ENCODE measurements at regions not wholly inside any gene's neighbourhood (a gene's known extent, or its start where the extent isn't known, plus 50 kb on each side); places are given as distances from the start of the nearest gene placed in this dataset.

GRCh38 chr12:98403385-98403784 lies 112.0 kb upstream of the TMPO start:
- TF ChIP-seq EZH2 (IDR thresholded peaks at IDR 0.05; ENCODE audit: borderline replicate concordance, insufficient read depth, low read depth, low read length, poor library complexity, severe bottlenecking): no peak
- TF ChIP-seq, protein P1, sequence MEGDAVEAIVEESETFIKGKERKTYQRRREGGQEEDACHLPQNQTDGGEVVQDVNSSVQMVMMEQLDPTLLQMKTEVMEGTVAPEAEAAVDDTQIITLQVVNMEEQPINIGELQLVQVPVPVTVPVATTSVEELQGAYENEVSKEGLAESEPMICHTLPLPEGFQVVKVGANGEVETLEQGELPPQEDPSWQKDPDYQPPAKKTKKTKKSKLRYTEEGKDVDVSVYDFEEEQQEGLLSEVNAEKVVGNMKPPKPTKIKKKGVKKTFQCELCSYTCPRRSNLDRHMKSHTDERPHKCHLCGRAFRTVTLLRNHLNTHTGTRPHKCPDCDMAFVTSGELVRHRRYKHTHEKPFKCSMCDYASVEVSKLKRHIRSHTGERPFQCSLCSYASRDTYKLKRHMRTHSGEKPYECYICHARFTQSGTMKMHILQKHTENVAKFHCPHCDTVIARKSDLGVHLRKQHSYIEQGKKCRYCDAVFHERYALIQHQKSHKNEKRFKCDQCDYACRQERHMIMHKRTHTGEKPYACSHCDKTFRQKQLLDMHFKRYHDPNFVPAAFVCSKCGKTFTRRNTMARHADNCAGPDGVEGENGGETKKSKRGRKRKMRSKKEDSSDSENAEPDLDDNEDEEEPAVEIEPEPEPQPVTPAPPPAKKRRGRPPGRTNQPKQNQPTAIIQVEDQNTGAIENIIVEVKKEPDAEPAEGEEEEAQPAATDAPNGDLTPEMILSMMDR (IDR thresholded peaks at IDR 0.05): no peak
- ChIA-PET POLR2A (no interaction called here), CTCF (no interaction called here)
- H3K79me2 ChIP-seq (ENCODE audit: control insufficient read depth, insufficient read depth, low read length): no peaks in the 10 kb centered on the region
- no peak overlapping the region for H3K4me2 ChIP-seq (replicated peaks; ENCODE audit: low read depth, low read length, poor library complexity, severe bottlenecking)
- no peak overlapping the region for H3K9ac ChIP-seq (ENCODE audit: low read length)
- no peaks in the 10 kb centered on the region for H3K36me3 ChIP-seq (replicated peaks in 1 of 2; ENCODE audit: control extremely low read depth in 1 of 2, control insufficient read depth in 1 of 2, extremely low read depth in 1 of 2, insufficient read depth in 2 of 2, low read length in 1 of 2)
- peaks cover 1% of the 10 kb centered on the region for H3K27me3 Mint-ChIP-seq
- ATAC-seq (ENCODE audit: low read depth): no peak
- H4K20me1 ChIP-seq (ENCODE audit: control insufficient read depth, insufficient read depth, low read length, poor library complexity, severe bottlenecking): no peaks in the 10 kb centered on the region
- H3K27me3 ChIP-seq (replicated peaks in 1 of 4; ENCODE audit: control extremely low read depth in 1 of 4, control insufficient read depth in 3 of 4, insufficient read depth in 4 of 4, low read length in 3 of 4): no peaks in the 10 kb centered on the region
- no peaks in the 10 kb centered on the region for H3K9me3 Mint-ChIP-seq (ENCODE audit: insufficient read depth)
- H3K4me3 Mint-ChIP-seq: no peak overlapping the region
- WGBS (ENCODE audit: insufficient coverage): no CpG with 5 or more reads among the region's 1 CpG
- peaks cover 26% of the 10 kb centered on the region for H3K4me1 Mint-ChIP-seq
- no peak for DNase-seq
- peaks cover 0 to 7% (median 0%) of the 10 kb centered on the region in 3 donors for H3K9me3 ChIP-seq (ENCODE audit: control extremely low read depth in 1 of 3, control insufficient read depth in 2 of 3, insufficient read depth in 1 of 3, low read length in 2 of 3)
- no peak overlapping the region for H3K4me3 ChIP-seq (ENCODE audit: control extremely low read depth in 1 of 5, extremely low read depth in 1 of 5, insufficient read depth in 1 of 5, low read depth in 2 of 5, low read length in 4 of 5)
- intact Hi-C loops (cut with micrococcal nuclease): no loop called here
- H3K27ac ChIP-seq (ENCODE audit: low read length in 2 of 2): no peak overlapping the region
- no peak overlapping the region for H3K27ac Mint-ChIP-seq
- H2AFZ ChIP-seq (ENCODE audit: insufficient read depth, low read depth, low read length, poor library complexity, severe bottlenecking): peak overlapping the region; percentile 64
- H3K4me1 ChIP-seq (ENCODE audit: control insufficient read depth in 2 of 2, insufficient read depth in 2 of 2, low read length in 2 of 2): peaks cover 3 to 19% of the 10 kb centered on the region in 2 donors

DNA sequence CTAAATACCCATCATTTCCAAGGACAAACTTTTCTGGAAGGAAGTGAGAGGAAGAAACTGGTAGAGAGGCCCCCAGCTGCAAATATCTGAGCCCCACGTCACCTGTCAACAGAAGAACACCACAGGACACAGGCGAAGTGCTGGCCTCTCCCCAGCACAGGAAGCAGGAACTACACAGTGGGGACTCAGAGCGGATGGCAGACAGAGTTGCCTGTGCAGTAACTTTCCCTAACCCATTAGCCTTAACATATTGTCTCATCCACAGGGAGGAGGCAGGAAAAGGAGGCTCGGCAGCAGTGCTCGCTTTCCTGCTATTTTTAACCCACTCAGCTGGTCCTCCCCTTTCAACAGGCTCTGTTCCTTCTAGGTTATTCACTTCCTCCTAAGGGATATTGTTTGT lies 111.5 kb upstream of the TMPO start:
- H3K36me3 ChIP-seq (replicated peaks in 1 of 2; ENCODE audit: control extremely low read depth in 1 of 2, control insufficient read depth in 1 of 2, extremely low read depth in 1 of 2, insufficient read depth in 2 of 2, low read length in 1 of 2): no peaks in the 10 kb centered on the region
- ATAC-seq (ENCODE audit: low read depth) (no peak), DNase-seq (no peak)
- H3K9ac ChIP-seq (ENCODE audit: low read length): no peak overlapping the region
- H3K4me3 ChIP-seq (ENCODE audit: control extremely low read depth in 1 of 5, extremely low read depth in 1 of 5, insufficient read depth in 1 of 5, low read depth in 2 of 5, low read length in 4 of 5): no peak overlapping the region
- H3K9me3 Mint-ChIP-seq (ENCODE audit: insufficient read depth): no peaks in the 10 kb centered on the region
- H3K79me2 ChIP-seq (ENCODE audit: control insufficient read depth, insufficient read depth, low read length): no peaks in the 10 kb centered on the region
- H4K20me1 ChIP-seq (ENCODE audit: control insufficient read depth, insufficient read depth, low read length, poor library complexity, severe bottlenecking): no peaks in the 10 kb centered on the region
- peak overlapping the region; percentile 20 for H3K4me2 ChIP-seq (replicated peaks; ENCODE audit: low read depth, low read length, poor library complexity, severe bottlenecking)
- TF ChIP-seq, protein P1 (IDR thresholded peaks at IDR 0.05): no peak
- no peak for TF ChIP-seq EZH2 (IDR thresholded peaks at IDR 0.05; ENCODE audit: borderline replicate concordance, insufficient read depth, low read depth, low read length, poor library complexity, severe bottlenecking)
- H3K27ac Mint-ChIP-seq: no peak overlapping the region
- intact Hi-C loops (cut with micrococcal nuclease): no loop called here
- 11% methylated on average over 3 of the region's 5 CpGs for WGBS (ENCODE audit: insufficient coverage)
- H3K27me3 Mint-ChIP-seq: peaks cover 7% of the 10 kb centered on the region
- H3K4me1 Mint-ChIP-seq: peaks cover 26% of the 10 kb centered on the region
- H2AFZ ChIP-seq (ENCODE audit: insufficient read depth, low read depth, low read length, poor library complexity, severe bottlenecking): peak overlapping the region; percentile 64
- H3K27me3 ChIP-seq (replicated peaks in 1 of 4; ENCODE audit: control extremely low read depth in 1 of 4, control insufficient read depth in 3 of 4, insufficient read depth in 4 of 4, low read length in 3 of 4): no peaks in the 10 kb centered on the region
- POLR2A ChIA-PET: no interaction called here
- peaks cover 3 to 19% of the 10 kb centered on the region in 2 donors for H3K4me1 ChIP-seq (ENCODE audit: control insufficient read depth in 2 of 2, insufficient read depth in 2 of 2, low read length in 2 of 2)
- no peak overlapping the region for H3K4me3 Mint-ChIP-seq
- no peak overlapping the region for H3K27ac ChIP-seq (ENCODE audit: low read length in 2 of 2)
- CTCF ChIA-PET: no interaction called here
- H3K9me3 ChIP-seq (ENCODE audit: control extremely low read depth in 1 of 3, control insufficient read depth in 2 of 3, insufficient read depth in 1 of 3, low read length in 2 of 3): peaks cover 0 to 7% (median 1%) of the 10 kb centered on the region in 3 donors
